Neutrophil (primary cell): ENCODE measurements at regions not wholly inside any gene's neighbourhood (a gene's known extent, or its start where the extent isn't known, plus 50 kb on each side); places are given as distances from the start of the nearest gene placed in this dataset.

Source experiments
- H3K27ac ChIP-seq: fragments of 200-600 bp; sonication (generic); 2 replicates; pipeline ENCODE4 v1.5.1; 2016; ENCODE audit warnings: mild to moderate bottlenecking, moderate library complexity
- H3K27me3 ChIP-seq: fragments of 200-600 bp; sonication (generic); 2 replicates; pipeline ENCODE4 v1.6.0; 2016; ENCODE audit warnings: mild to moderate bottlenecking
- H3K36me3 ChIP-seq: fragments of 200-600 bp; sonication (generic); 2 replicates; pipeline ENCODE4 v1.5.1; 2017
- H3K4me1 ChIP-seq, 2 experiments: fragments of 200-600 bp in 1 of 2; sonication (generic) in 1 of 2; 1 replicate in 1 of 2; 2 replicates in 1 of 2; pipeline versions ENCODE4 v1.5.1 to v1.6.1; 2013 to 2016; ENCODE audit warnings: low read depth in 1 of 2, low read length in 1 of 2, mild to moderate bottlenecking in 1 of 2, moderate library complexity in 1 of 2; ENCODE audit not compliant: control insufficient read depth in 1 of 2, insufficient read depth in 1 of 2
- H3K4me3 ChIP-seq, 2 experiments: fragments of 200-600 bp in 1 of 2; sonication (generic) in 1 of 2; 1 replicate in 1 of 2; 2 replicates in 1 of 2; pipeline ENCODE4 v1.5.1; 2013 to 2016; ENCODE audit warnings: low read depth in 1 of 2, low read length in 1 of 2, mild to moderate bottlenecking in 1 of 2, moderate library complexity in 1 of 2
- H3K9me3 ChIP-seq: fragments of 200-600 bp; sonication (generic); 2 replicates; pipeline ENCODE4 v1.5.1; 2016
- CTCF ChIP-seq: fragments of 200-600 bp; sonication (generic); IDR thresholded peaks from 2 replicates; pipeline ENCODE4 v1.5.1; 2016; ENCODE audit warnings: antibody characterized with exemption

- no peak overlapping the region for H3K27ac ChIP-seq
- H3K27me3 ChIP-seq, result no peaks in the 10 kb centered on the region
- no peak for TF ChIP-seq CTCF
- H3K4me3 ChIP-seq, result no peak overlapping the region
- no peaks in the 10 kb centered on the region for H3K9me3 ChIP-seq
- no peaks in the 10 kb centered on the region for H3K4me1 ChIP-seq
- no peaks in the 10 kb centered on the region for H3K36me3 ChIP-seq
These were observed 974.3 kb downstream of the HACE1 start for GRCh38 chr6:103885446-103885845.

- no peaks in the 10 kb centered on the region for H3K9me3 ChIP-seq
- H3K4me1 ChIP-seq, result no peaks in the 10 kb centered on the region
- no peaks in the 10 kb centered on the region for H3K36me3 ChIP-seq
- no peak for TF ChIP-seq CTCF
- no peak overlapping the region for H3K4me3 ChIP-seq
- no peak overlapping the region for H3K27ac ChIP-seq
- H3K27me3 ChIP-seq, result no peaks in the 10 kb centered on the region
These were observed 979.9 kb downstream of the HACE1 start for GRCh38 chr6:103879800-103880199.

GRCh38 chr6:103875221-103875620 is 984.5 kb downstream of the HACE1 start:
- no peaks in the 10 kb centered on the region for H3K9me3 ChIP-seq
- H3K4me3 ChIP-seq, result no peak overlapping the region
- H3K4me1 ChIP-seq, result no peaks in the 10 kb centered on the region
- H3K27ac ChIP-seq, result no peak overlapping the region
- H3K36me3 ChIP-seq, result no peaks in the 10 kb centered on the region
- no peaks in the 10 kb centered on the region for H3K27me3 ChIP-seq
- no peak for TF ChIP-seq CTCF

GRCh38 chr6:103874575-103874974 is 985.1 kb downstream of the HACE1 start:
- TF ChIP-seq CTCF, result no peak
- Histone ChIP-seq H3K9me3 (no peaks in the 10 kb centered on the region), H3K27ac (no peak overlapping the region), H3K27me3 (no peaks in the 10 kb centered on the region), H3K4me1 (no peaks in the 10 kb centered on the region), H3K36me3 (no peaks in the 10 kb centered on the region), H3K4me3 (no peak overlapping the region)

GRCh38 chr6:103872678-103873077 is 987.0 kb downstream of the HACE1 start:
- Histone ChIP-seq H3K9me3 (no peaks in the 10 kb centered on the region), H3K27me3 (no peaks in the 10 kb centered on the region), H3K27ac (no peak overlapping the region), H3K4me1 (no peaks in the 10 kb centered on the region), H3K4me3 (no peak overlapping the region), H3K36me3 (no peaks in the 10 kb centered on the region)
- TF ChIP-seq CTCF, result no peak

- H3K27me3 ChIP-seq, result no peaks in the 10 kb centered on the region
- H3K36me3 ChIP-seq, result no peaks in the 10 kb centered on the region
- no peak overlapping the region for H3K27ac ChIP-seq
- no peak for TF ChIP-seq CTCF
- H3K4me3 ChIP-seq, result no peak overlapping the region
- no peaks in the 10 kb centered on the region for H3K4me1 ChIP-seq
- no peaks in the 10 kb centered on the region for H3K9me3 ChIP-seq
These were observed 987.5 kb downstream of the HACE1 start for GRCh38 chr6:103872233-103872632.
